ENCODE measurements at regions not wholly inside any gene's neighbourhood (a gene's known extent, or its start where the extent isn't known, plus 50 kb on each side); places are given as distances from the start of the nearest gene placed in this dataset.

DNA sequence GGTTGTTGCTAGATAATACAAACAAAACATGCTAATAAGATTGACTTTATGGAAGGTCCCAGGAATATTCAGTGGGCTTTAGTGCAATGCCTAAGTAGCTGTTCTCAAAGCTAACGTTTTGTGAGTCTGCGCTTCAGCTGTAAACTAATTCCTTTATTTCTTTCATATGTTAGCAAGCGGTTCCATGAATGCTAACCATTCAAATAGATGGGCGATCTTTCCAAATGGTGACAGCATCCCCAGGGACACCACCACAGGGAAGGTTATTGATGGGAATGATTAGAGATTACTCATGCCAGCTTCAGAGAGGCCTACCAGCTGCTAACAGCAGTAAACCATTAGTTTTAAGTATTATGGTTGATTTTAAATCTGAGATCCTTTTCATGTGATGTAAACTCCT, 405.7 kb upstream of the MCTP2 start:
- WGBS, 5 donors = 45 to 66% (median 64%) methylated on average over 4 of the region's 4 CpGs
- intact Hi-C loops (cut with DNase I; ENCODE audit: low total_unique reads) = no loop called here
- Histone ChIP-seq H3K4me1 (no peaks in the 10 kb centered on the region), H3K27ac (no peak overlapping the region), H3K4me3 (no peak overlapping the region), H3K27me3 (replicated peaks in 1 of 7) (no peaks in the 10 kb centered on the region), H3K9me3 (no peaks in the 10 kb centered on the region), H3K36me3 (no peaks in the 10 kb centered on the region)
- no peak for DNase-seq
- TF ChIP-seq POLR2A (IDR thresholded peaks at IDR 0.05) (no peak), POLR2AphosphoS5 (IDR thresholded peaks at IDR 0.05) (no peak)
- TF ChIP-seq, protein P1, sequence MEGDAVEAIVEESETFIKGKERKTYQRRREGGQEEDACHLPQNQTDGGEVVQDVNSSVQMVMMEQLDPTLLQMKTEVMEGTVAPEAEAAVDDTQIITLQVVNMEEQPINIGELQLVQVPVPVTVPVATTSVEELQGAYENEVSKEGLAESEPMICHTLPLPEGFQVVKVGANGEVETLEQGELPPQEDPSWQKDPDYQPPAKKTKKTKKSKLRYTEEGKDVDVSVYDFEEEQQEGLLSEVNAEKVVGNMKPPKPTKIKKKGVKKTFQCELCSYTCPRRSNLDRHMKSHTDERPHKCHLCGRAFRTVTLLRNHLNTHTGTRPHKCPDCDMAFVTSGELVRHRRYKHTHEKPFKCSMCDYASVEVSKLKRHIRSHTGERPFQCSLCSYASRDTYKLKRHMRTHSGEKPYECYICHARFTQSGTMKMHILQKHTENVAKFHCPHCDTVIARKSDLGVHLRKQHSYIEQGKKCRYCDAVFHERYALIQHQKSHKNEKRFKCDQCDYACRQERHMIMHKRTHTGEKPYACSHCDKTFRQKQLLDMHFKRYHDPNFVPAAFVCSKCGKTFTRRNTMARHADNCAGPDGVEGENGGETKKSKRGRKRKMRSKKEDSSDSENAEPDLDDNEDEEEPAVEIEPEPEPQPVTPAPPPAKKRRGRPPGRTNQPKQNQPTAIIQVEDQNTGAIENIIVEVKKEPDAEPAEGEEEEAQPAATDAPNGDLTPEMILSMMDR (IDR thresholded peaks at IDR 0.05 in 8 of 11, conservative IDR thresholded peaks at IDR 0.05 in 3 of 11) = no peak

DNA sequence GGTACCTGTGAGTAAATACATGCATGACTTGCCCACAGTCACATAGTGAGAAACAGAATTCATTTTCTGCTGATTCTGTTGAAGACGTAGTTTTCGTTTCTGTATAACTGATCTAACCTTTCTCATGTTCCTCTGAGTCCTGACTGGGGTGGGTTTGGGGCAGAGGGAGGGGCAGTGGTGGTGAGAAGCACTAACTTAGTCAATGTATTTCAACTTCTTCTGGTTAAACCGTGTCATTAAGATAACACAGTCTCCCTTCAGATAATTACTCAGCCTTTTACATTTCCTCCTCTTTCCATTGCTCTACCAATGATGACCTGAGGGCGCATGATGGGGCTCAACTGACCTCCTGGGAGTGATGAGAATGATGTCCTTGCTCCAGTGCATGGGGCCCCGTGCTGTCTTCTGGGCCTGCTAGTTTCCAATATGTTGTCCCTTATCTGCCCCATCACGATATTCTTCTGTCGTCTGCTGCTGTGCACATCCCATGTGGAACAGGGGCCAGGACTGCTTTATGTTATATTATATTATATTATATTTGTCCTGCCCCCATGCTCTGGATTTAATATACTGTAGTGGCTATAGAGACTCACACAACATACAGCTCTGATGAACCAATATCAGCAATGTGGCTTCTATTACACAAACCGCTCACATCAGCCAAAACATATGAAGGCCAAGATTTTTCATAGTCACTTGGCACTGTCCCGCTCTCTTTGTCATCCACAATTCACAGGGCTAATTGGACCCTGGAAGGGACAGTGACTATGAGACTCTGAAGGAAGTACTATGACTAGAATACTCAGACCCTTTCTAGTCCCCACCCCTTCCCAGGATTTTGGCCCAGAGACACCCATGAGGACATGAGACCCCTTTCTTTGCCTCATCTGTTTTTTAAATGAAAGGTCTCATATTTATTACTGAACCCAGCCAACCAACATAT, 407.1 kb upstream of the MCTP2 start:
- TF ChIP-seq POLR2AphosphoS5 (IDR thresholded peaks at IDR 0.05) (no peak), POLR2A (IDR thresholded peaks at IDR 0.05) (no peak)
- TF ChIP-seq, protein P1 (IDR thresholded peaks at IDR 0.05 in 8 of 11, conservative IDR thresholded peaks at IDR 0.05 in 3 of 11) = no peak
- no peak overlapping the region for H3K4me3 ChIP-seq
- intact Hi-C loops (cut with DNase I; ENCODE audit: low total_unique reads) = no loop called here
- no peak overlapping the region for H3K27ac ChIP-seq
- no peak for DNase-seq
- WGBS, 5 donors = 79 to 92% (median 82%) methylated on average over 9 of the region's 9 CpGs
- H3K36me3 ChIP-seq = no peaks in the 10 kb centered on the region
- no peaks in the 10 kb centered on the region for H3K9me3 ChIP-seq
- H3K4me1 ChIP-seq = no peaks in the 10 kb centered on the region
- no peaks in the 10 kb centered on the region for H3K27me3 ChIP-seq (replicated peaks in 1 of 7)

DNA sequence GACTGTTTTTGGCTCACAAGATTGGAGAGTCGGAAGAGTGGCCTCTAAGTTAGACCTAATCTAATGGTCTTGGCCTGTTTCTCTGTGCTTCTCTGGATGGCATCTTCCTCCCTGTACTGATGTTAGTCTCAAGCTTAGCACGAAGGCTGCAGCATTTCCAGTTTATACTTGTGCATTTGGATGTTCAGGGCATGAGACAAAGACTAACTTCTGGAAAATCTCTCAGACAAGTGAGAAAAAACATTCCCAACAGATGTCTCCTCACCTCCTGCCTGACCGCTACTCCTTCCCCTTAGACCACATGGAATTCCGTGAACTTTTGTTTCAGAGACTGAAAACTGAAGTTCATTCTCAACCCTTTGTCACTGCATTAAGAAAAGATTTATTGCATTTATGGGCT, 410.8 kb upstream of the MCTP2 start:
- 77 to 86% (median 84%) methylated on average over 4 of the region's 4 CpGs for WGBS, 5 donors
- Histone ChIP-seq H3K27me3 (replicated peaks in 1 of 7) (no peaks in the 10 kb centered on the region), H3K4me1 (no peaks in the 10 kb centered on the region), H3K9me3 (peaks cover 0 to 14% (median 10%) of the 10 kb centered on the region in 8 donors), H3K4me3 (no peak overlapping the region), H3K27ac (no peak overlapping the region), H3K36me3 (no peaks in the 10 kb centered on the region)
- intact Hi-C loops (cut with DNase I; ENCODE audit: low total_unique reads) = no loop called here
- TF ChIP-seq, protein P1 (IDR thresholded peaks at IDR 0.05 in 8 of 11, conservative IDR thresholded peaks at IDR 0.05 in 3 of 11) = no peak
- TF ChIP-seq POLR2AphosphoS5 (IDR thresholded peaks at IDR 0.05) = no peak
- TF ChIP-seq POLR2A (IDR thresholded peaks at IDR 0.05) = no peak
- DNase-seq = no peak

DNA sequence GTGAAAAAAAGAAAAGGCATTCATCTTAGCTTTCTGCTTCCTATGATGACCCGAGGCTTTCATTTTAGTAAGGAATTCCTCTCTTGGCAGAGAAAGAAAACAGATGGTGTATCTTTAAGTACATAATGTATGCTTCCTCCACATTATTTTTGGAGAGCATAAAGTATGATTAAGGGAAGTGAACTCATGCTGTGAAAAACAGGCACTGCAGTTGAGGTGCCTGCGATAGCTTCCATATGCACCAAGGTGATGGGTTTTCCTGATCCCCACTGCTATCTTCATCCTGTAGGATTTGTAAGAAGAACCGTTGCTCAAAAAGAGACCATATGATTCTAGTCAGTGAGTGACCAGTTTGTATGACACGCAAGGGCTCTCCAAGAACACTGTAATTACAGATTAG, 411.5 kb upstream of the MCTP2 start:
- TF ChIP-seq POLR2AphosphoS5 (IDR thresholded peaks at IDR 0.05) = no peak
- TF ChIP-seq, protein P1 (IDR thresholded peaks at IDR 0.05 in 8 of 11, conservative IDR thresholded peaks at IDR 0.05 in 3 of 11) = no peak
- TF ChIP-seq POLR2A (IDR thresholded peaks at IDR 0.05) = no peak
- WGBS, 5 donors = 67 to 87% (median 70%) methylated on average over 4 of the region's 4 CpGs
- no peak overlapping the region for H3K27ac ChIP-seq
- H3K27me3 ChIP-seq (replicated peaks in 1 of 7) = no peaks in the 10 kb centered on the region
- intact Hi-C loops (cut with DNase I; ENCODE audit: low total_unique reads) = no loop called here
- H3K9me3 ChIP-seq = peaks cover 0 to 17% (median 10%) of the 10 kb centered on the region in 8 donors
- no peaks in the 10 kb centered on the region for H3K4me1 ChIP-seq
- DNase-seq = no peak
- no peak overlapping the region for H3K4me3 ChIP-seq
- no peaks in the 10 kb centered on the region for H3K36me3 ChIP-seq

Measured in spleen (tissue), 11 donors.